ENCODE measurements at regions not wholly inside any gene's neighbourhood (a gene's known extent, or its start where the extent isn't known, plus 50 kb on each side); places are given as distances from the start of the nearest gene placed in this dataset.
"Not testable (repeated sequence)": the region's sequence is repeated elsewhere in the genome, so short reads cannot be mapped to it uniquely, and the experiment has no call there.

DNA sequence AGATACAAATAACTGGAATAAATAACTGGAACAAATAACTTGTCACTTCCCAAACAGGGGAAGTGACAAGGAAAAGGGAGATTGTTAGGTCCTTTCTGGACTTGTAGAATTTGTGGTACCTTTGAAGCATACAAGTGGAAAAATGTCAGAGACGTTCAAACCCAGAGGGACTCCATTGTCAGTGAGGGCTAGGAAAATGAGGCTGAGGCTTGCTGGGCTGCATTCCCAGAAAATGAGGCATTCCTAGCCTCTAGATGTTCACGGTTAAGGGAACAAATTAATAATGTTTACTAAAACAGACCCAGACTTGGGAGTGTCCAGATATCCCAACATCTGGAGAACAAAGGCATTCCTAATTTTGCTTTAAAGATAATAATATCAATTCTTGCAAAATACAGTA, 1158.0 kb downstream of the PCDH9 start:
- H3K4me3 ChIP-seq (ENCODE audit: low read depth, low read length); H3K9me3 ChIP-seq (ENCODE audit: control insufficient read depth, insufficient read depth, low read depth, low read length); H3K27ac ChIP-seq (ENCODE audit: low read depth, low read length); H3K4me1 ChIP-seq (ENCODE audit: control insufficient read depth, insufficient read depth, low read length); H3K9ac ChIP-seq (ENCODE audit: low read length); H3K27me3 ChIP-seq (ENCODE audit: control insufficient read depth, insufficient read depth, low read length); H3K36me3 ChIP-seq (ENCODE audit: control insufficient read depth, insufficient read depth, low read length): not testable (repeated sequence)

DNA sequence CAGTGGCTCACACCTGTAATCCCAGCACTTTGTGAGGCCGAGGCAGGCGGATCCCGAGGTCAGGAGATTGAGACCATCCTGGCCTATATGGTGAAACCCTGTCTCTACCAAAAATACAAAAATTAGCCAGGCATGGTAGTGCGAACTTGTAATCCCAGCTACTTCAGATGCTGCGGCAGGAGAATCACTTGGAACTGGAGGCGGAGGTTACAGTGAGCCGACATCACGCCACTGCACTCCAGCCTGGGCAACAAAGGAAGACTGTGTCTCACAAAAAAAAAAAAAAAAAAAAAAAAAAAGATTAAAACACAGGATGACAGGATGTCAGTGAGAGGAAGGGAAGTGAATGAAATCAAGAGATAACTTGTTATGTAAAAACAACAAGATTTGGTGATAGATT, 1158.5 kb downstream of the PCDH9 start:
- Histone ChIP-seq H3K4me1 (ENCODE audit: control insufficient read depth, insufficient read depth, low read length) (no peaks in the 10 kb centered on the region), H3K9ac (ENCODE audit: low read length) (no peak overlapping the region), H3K9me3 (ENCODE audit: control insufficient read depth, insufficient read depth, low read depth, low read length) (no peaks in the 10 kb centered on the region), H3K36me3 (ENCODE audit: control insufficient read depth, insufficient read depth, low read length) (no peaks in the 10 kb centered on the region), H3K4me3 (ENCODE audit: low read depth, low read length) (no peak overlapping the region), H3K27ac (ENCODE audit: low read depth, low read length) (no peak overlapping the region), H3K27me3 (ENCODE audit: control insufficient read depth, insufficient read depth, low read length) (no peaks in the 10 kb centered on the region)

DNA sequence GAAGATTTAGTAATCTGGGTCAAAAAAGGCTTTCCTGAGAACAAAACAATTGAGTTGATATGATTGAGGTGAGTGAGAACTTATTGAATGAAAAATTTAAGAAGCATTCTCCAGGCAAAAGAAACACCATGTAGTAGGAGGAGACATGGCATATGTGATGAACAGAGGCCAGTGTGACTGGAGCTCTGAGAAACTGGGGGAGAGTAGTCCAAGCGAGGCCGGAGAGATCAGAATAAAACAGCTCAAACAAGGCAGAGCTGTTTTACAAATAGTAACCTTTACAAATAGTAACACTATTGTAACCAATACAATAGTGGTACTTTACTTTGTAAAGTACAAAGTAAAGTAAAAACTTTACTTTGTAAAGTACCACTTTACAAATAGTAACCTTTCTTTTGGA, 1159.1 kb downstream of the PCDH9 start:
- Histone ChIP-seq H3K9me3 (ENCODE audit: control insufficient read depth, insufficient read depth, low read depth, low read length) (no peaks in the 10 kb centered on the region), H3K27ac (ENCODE audit: low read depth, low read length) (no peak overlapping the region), H3K27me3 (ENCODE audit: control insufficient read depth, insufficient read depth, low read length) (no peaks in the 10 kb centered on the region), H3K36me3 (ENCODE audit: control insufficient read depth, insufficient read depth, low read length) (no peaks in the 10 kb centered on the region), H3K9ac (ENCODE audit: low read length) (no peak overlapping the region), H3K4me1 (ENCODE audit: control insufficient read depth, insufficient read depth, low read length) (no peaks in the 10 kb centered on the region), H3K4me3 (ENCODE audit: low read depth, low read length) (no peak overlapping the region)

GRCh38 chr13:66069570-66069969, 1160.6 kb downstream of the PCDH9 start:
- H3K9ac ChIP-seq (ENCODE audit: low read length): no peak overlapping the region
- H3K9me3 ChIP-seq (ENCODE audit: control insufficient read depth, insufficient read depth, low read depth, low read length): no peaks in the 10 kb centered on the region
- no peaks in the 10 kb centered on the region for H3K4me1 ChIP-seq (ENCODE audit: control insufficient read depth, insufficient read depth, low read length)
- H3K27ac ChIP-seq (ENCODE audit: low read depth, low read length): no peak overlapping the region
- no peak overlapping the region for H3K4me3 ChIP-seq (ENCODE audit: low read depth, low read length)
- no peaks in the 10 kb centered on the region for H3K36me3 ChIP-seq (ENCODE audit: control insufficient read depth, insufficient read depth, low read length)
- no peaks in the 10 kb centered on the region for H3K27me3 ChIP-seq (ENCODE audit: control insufficient read depth, insufficient read depth, low read length)

DNA sequence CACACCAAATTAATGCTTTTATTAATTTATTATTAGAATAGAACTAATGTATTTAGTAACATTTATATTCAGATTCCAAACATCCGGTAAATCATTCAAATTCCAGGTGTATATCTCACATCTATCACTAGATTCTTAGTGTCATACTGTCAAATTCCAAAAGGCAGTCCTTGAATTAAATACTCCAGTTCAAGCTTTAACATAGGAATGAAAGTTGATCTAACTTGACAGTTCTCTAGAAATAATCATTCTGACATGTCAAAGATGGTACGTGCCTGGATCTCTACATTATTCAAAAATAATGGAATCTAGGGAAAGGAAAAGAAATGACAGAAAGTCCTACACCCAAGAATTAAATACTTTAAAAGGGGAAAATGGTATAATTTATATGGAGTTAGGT, 1161.5 kb downstream of the PCDH9 start:
- H3K4me1 ChIP-seq (ENCODE audit: control insufficient read depth, insufficient read depth, low read length): no peaks in the 10 kb centered on the region
- H3K27me3 ChIP-seq (ENCODE audit: control insufficient read depth, insufficient read depth, low read length): no peaks in the 10 kb centered on the region
- H3K9me3 ChIP-seq (ENCODE audit: control insufficient read depth, insufficient read depth, low read depth, low read length): no peaks in the 10 kb centered on the region
- H3K27ac ChIP-seq (ENCODE audit: low read depth, low read length): no peak overlapping the region
- no peaks in the 10 kb centered on the region for H3K36me3 ChIP-seq (ENCODE audit: control insufficient read depth, insufficient read depth, low read length)
- H3K9ac ChIP-seq (ENCODE audit: low read length): no peak overlapping the region
- no peak overlapping the region for H3K4me3 ChIP-seq (ENCODE audit: low read depth, low read length)

DNA sequence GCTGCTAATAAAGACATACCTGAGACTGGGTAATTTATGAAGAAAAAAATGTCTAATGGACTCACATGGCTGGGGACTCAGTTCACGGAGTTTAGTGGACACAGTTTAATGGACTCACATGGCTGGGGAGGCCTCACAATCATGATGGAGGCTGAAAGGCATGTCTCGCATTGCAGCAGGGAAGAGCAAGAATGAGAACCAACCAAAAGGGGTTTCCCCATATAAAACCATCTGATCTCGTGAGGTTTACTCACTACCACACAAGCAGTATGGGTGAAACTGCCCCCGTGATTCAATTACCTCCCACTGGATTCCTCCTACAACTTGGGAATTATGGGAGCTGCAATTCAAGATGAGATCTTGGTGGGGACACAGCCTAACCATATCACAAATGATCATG, 1181.2 kb downstream of the PCDH9 start:
- H3K4me1 ChIP-seq (ENCODE audit: control insufficient read depth, insufficient read depth, low read length): no peaks in the 10 kb centered on the region
- no peak overlapping the region for H3K9ac ChIP-seq (ENCODE audit: low read length)
- H3K27ac ChIP-seq (ENCODE audit: low read depth, low read length): no peak overlapping the region
- no peak overlapping the region for H3K4me3 ChIP-seq (ENCODE audit: low read depth, low read length)
- no peaks in the 10 kb centered on the region for H3K9me3 ChIP-seq (ENCODE audit: control insufficient read depth, insufficient read depth, low read depth, low read length)
- no peaks in the 10 kb centered on the region for H3K36me3 ChIP-seq (ENCODE audit: control insufficient read depth, insufficient read depth, low read length)
- no peaks in the 10 kb centered on the region for H3K27me3 ChIP-seq (ENCODE audit: control insufficient read depth, insufficient read depth, low read length)

DNA sequence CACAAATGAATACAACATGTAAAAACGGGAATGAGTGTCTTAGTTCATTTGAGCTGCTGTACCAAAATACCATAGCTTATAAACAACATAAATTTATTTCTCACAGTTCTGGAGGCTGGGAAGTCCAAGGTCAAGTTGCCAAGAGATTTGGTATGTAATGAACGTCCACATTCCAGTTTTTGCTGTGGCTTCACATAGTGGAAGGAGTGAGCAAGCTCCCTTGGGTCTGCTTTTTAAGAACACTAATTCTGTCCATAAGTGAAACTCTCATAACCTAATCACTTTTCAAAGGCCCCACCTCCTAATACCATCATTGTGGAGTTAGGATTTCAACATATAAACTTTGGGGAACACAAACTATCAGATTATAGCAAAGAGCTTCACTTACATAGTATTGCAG, 1189.6 kb downstream of the PCDH9 start:
- Histone ChIP-seq H3K36me3 (ENCODE audit: control insufficient read depth, insufficient read depth, low read length) (no peaks in the 10 kb centered on the region), H3K4me3 (ENCODE audit: low read depth, low read length) (no peak overlapping the region), H3K27ac (ENCODE audit: low read depth, low read length) (no peak overlapping the region), H3K9me3 (ENCODE audit: control insufficient read depth, insufficient read depth, low read depth, low read length) (no peaks in the 10 kb centered on the region), H3K4me1 (ENCODE audit: control insufficient read depth, insufficient read depth, low read length) (no peaks in the 10 kb centered on the region), H3K9ac (ENCODE audit: low read length) (no peak overlapping the region), H3K27me3 (ENCODE audit: control insufficient read depth, insufficient read depth, low read length) (no peaks in the 10 kb centered on the region)

DNA sequence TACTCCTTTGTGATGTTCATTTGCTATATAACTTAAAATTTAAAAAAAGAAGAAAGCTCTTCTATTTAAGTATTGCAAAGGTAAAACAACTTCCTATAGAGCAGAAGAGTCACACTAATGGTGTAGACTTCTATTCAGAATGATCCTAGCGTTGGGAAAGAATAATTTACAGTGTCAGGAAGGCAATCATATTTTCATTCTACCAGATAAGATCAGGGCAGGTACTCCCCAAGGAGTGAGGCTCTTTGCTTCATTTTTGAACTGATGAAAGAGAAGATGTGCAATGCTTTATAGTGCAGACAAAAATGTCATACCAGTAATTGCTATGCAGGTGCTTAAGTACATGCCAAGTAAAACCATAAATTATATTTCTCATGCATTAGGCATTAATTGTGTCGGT, 1193.0 kb downstream of the PCDH9 start:
- Histone ChIP-seq H3K4me1 (ENCODE audit: control insufficient read depth, insufficient read depth, low read length) (no peaks in the 10 kb centered on the region; the same call in 1 of the 2 replicates), H3K4me3 (ENCODE audit: low read depth, low read length) (no peak overlapping the region), H3K36me3 (ENCODE audit: control insufficient read depth, insufficient read depth, low read length) (no peaks in the 10 kb centered on the region), H3K27ac (ENCODE audit: low read depth, low read length) (no peak overlapping the region), H3K9me3 (ENCODE audit: control insufficient read depth, insufficient read depth, low read depth, low read length) (no peaks in the 10 kb centered on the region), H3K27me3 (ENCODE audit: control insufficient read depth, insufficient read depth, low read length) (no peaks in the 10 kb centered on the region), H3K9ac (ENCODE audit: low read length) (no peak overlapping the region)

DNA sequence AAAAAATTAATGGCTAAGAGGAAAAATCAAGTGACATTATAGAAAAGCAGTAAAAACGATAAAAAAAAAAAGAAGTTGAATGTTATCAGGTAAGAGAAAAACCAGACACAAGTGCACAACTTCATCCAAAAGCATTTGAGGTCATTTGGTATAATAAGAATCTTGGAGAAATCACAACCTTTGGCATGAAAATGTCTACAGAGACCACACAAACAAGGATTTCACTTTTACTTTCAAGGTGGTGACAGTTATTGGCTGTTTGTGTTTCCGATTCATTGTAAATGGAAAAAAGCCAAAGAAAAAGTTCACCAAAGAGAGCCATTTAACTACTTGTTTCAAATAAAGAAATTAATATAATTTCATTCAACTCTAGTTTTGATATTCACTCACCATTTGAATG, 1193.5 kb downstream of the PCDH9 start:
- no peak overlapping the region for H3K4me3 ChIP-seq (ENCODE audit: low read depth, low read length)
- no peaks in the 10 kb centered on the region for H3K27me3 ChIP-seq (ENCODE audit: control insufficient read depth, insufficient read depth, low read length)
- H3K36me3 ChIP-seq (ENCODE audit: control insufficient read depth, insufficient read depth, low read length): no peaks in the 10 kb centered on the region
- no peak overlapping the region for H3K27ac ChIP-seq (ENCODE audit: low read depth, low read length)
- H3K9ac ChIP-seq (ENCODE audit: low read length): no peak overlapping the region
- no peaks in the 10 kb centered on the region for H3K9me3 ChIP-seq (ENCODE audit: control insufficient read depth, insufficient read depth, low read depth, low read length)
- H3K4me1 ChIP-seq (ENCODE audit: control insufficient read depth, insufficient read depth, low read length): no peaks in the 10 kb centered on the region; the same call in 1 of the 2 replicates

DNA sequence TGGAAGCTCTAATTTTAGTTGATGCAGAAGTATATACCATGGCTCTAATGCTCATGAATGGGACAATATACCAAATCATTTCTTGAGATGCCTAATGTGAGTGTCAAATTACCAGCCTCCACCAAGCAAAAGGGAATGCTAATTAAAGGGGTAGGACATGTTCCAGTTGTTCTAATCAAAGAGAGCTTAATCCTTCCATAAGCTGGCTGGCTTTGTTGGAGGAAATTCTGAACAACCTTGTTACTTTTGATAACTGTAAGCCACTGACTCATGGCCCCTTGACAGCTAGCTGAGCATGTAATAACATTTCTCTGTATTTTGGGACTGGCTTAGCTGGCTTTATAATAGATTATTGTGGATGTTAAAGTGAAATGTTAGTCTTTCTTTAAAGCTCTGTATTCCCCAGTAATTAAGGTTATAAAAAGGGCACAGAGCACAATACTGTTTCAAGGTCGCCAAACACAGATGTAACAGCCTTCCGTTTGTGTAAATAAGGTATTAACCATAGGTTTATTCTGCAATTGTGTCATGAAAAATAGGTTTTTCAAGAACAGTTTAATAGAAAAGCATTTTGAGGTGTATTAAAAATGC, 1194.0 kb downstream of the PCDH9 start:
- no peak overlapping the region for H3K4me3 ChIP-seq (ENCODE audit: low read depth, low read length)
- H3K36me3 ChIP-seq (ENCODE audit: control insufficient read depth, insufficient read depth, low read length): no peaks in the 10 kb centered on the region
- no peak overlapping the region for H3K9ac ChIP-seq (ENCODE audit: low read length)

GRCh38 chr13:66033924-66034323, 1196.2 kb downstream of the PCDH9 start:
- Histone ChIP-seq H3K9ac (ENCODE audit: low read length) (no peak overlapping the region), H3K27me3 (ENCODE audit: control insufficient read depth, insufficient read depth, low read length) (no peaks in the 10 kb centered on the region), H3K4me1 (ENCODE audit: control insufficient read depth, insufficient read depth, low read length) (no peaks in the 10 kb centered on the region; the same call in 1 of the 2 replicates), H3K9me3 (ENCODE audit: control insufficient read depth, insufficient read depth, low read depth, low read length) (no peaks in the 10 kb centered on the region), H3K27ac (ENCODE audit: low read depth, low read length) (no peak overlapping the region), H3K36me3 (ENCODE audit: control insufficient read depth, insufficient read depth, low read length) (no peaks in the 10 kb centered on the region), H3K4me3 (ENCODE audit: low read depth, low read length) (no peak overlapping the region)

More for the DNA sequence above, 1194.0 kb downstream of the PCDH9 start:
- Histone ChIP-seq H3K9me3 (ENCODE audit: control insufficient read depth, insufficient read depth, low read depth, low read length) (no peaks in the 10 kb centered on the region), H3K4me1 (ENCODE audit: control insufficient read depth, insufficient read depth, low read length) (no peaks in the 10 kb centered on the region; the same call in 1 of the 2 replicates), H3K27me3 (ENCODE audit: control insufficient read depth, insufficient read depth, low read length) (no peaks in the 10 kb centered on the region), H3K27ac (ENCODE audit: low read depth, low read length) (no peak overlapping the region)

DNA sequence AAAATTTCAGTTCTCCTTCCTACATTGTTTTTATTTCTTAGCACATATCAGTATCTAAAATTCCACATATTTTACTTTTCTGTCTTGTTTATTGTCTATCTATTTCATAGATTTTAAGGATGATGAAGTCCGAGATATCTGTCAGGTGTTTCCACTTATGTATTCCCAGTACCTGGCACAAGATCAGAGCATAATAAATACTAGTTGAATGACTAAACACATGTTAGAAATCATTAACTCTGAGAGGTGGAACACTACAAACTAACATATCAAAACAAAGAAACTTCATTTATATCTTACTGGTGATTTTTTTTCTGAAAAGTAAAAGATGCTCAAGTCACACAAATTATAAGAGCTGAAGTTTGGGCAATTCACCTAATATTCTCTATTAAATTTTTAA, 1208.3 kb downstream of the PCDH9 start:
- no peaks in the 10 kb centered on the region for H3K9me3 ChIP-seq (ENCODE audit: control insufficient read depth, insufficient read depth, low read depth, low read length)
- no peaks in the 10 kb centered on the region for H3K36me3 ChIP-seq (ENCODE audit: control insufficient read depth, insufficient read depth, low read length)
- H3K27me3 ChIP-seq (ENCODE audit: control insufficient read depth, insufficient read depth, low read length): no peaks in the 10 kb centered on the region
- H3K4me1 ChIP-seq (ENCODE audit: control insufficient read depth, insufficient read depth, low read length): no peaks in the 10 kb centered on the region
- H3K27ac ChIP-seq (ENCODE audit: low read depth, low read length): no peak overlapping the region
- no peak overlapping the region for H3K9ac ChIP-seq (ENCODE audit: low read length)
- no peak overlapping the region for H3K4me3 ChIP-seq (ENCODE audit: low read depth, low read length)
